ENCODE measurements at regions not wholly inside any gene's neighbourhood (a gene's known extent, or its start where the extent isn't known, plus 50 kb on each side); places are given as distances from the start of the nearest gene placed in this dataset.
A peak's percentile ranks its signal among the peaks of the same experiment; 100 is the strongest.
"Not testable (repeated sequence)": the region's sequence is repeated elsewhere in the genome, so short reads cannot be mapped to it uniquely, and the experiment has no call there.

DNA sequence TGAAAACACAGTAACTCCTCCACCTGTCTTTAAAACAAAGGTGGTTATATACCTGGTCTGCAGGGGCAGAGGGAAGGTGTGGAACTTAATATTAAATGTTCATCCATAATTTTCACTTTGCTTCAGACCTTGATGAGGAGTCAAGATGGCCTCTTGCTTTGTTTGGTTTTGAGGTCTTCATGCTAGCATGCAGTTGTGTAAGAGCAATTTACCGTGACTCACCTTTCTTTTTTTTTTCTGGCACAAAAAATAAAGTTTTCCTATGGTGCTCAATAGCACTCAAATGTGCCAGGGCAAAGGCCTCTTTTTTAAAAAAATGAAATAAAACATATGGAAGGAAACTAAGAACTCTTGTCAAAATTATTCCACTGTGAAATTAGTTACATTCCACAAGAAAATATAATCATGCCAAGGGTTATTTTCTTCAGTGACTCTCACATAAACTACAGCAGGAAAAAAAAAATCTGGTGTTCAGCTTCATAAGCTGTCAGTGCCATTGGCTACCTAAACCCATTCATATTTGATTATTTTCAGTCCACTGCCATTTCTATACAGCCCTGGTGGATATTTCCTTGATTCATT is 128.2 kb downstream of the SLC7A11 start:
- DNase-seq = peak; percentile 35

DNA sequence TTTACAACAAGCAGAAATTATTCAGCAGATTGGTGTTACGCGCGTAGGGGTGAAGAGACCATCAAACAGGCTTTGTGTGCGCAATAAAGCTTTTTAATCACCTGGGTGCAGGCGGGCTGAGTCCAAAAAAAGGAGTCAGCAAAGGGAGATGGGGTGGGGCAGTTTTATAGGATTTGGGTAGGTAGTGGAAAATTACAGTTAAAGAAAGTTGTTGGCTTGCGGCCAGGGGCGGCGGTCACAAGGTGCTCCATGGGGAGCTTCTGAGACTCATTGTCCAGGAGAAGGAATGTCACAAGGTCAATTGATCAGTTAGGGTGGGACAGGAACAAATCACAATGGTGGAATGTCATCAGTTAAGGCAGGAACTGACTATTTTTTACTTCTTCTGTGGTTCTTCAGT is 129.3 kb downstream of the SLC7A11 start:
- DNase-seq = not testable (repeated sequence)

DNA sequence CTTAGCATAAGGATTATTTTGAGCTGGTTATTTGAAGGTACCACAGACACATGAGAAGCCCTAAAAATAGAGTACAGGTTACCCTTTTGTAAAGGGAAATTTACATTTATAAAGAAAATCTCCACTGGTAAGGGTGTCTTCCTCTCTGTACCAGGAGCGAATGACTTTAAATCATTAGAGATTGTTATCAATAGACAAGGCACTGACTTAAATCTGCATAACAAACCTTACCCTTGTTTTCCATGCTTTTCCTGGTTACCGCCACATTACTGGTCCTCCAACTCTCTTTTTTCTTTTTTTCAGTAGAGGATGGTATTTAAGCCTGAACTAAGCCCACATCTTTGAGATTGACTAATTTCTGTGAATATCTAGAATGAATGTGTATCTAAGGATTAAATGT is 129.8 kb downstream of the SLC7A11 start:
- no peak for DNase-seq

DNA sequence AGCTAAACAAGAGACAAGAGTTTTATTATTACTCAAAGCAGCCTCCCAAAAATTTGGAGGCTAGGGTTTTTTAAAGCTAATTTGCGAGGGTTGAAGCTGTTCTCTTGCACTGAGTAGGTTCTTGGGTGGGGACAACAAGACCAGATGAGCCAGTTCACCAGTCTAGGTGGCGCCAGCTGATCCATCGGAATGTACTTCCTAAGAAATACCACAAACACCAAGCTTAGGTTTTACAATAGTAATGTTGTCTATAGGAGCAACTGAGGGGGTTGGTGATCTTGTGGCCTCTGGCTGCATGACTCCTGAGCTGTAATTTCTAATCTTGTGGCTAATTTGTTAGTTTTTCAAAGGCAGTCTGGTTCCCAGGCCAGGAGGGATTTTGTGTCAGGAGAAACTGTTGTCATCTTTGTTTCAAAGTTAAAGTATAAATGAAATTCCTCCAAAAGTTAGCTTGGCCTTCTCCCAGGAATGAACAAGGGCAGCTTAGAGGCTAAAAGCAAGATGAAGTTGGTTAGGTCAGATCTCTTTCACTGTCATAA is 130.6 kb downstream of the SLC7A11 start:
- no peak for DNase-seq

DNA sequence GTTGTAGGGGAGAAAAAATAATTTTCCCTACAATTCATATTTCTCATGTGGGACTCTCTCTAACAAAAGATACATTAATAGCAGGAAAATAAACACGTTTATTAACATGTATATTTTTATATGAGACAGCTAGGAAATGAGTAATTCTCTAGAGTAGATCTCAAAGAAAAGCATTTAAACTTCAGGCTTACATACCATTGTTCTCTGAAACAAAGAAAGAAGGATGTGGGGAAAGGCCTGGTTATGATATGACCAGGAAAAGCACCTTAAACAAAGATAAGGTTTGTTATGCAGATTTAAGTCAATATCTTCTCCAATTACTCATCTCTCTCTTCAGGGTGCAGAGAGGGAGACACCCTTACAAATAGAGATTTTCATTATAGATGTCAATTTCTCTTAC is 131.3 kb downstream of the SLC7A11 start:
- no peak for DNase-seq

DNA sequence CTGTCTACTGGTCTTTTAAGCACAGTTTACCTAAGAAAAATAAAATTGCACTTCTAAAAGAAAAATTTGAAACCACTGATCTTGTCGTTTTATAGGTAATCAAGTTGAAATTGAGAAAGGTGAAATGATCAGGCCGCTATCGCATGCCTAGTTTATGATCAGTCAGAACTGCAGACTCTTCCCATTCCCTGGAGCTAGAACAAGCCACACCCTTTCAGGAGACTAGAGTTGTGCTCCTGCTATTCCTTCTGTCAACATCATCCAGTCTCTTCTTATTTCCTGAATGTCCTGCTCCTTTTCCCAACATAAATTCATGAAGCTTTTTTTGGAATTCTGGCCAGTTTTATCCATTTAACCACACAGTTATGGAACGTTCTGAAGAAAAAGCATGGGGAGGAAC is 135.1 kb downstream of the SLC7A11 start:
- no peak for DNase-seq

DNA sequence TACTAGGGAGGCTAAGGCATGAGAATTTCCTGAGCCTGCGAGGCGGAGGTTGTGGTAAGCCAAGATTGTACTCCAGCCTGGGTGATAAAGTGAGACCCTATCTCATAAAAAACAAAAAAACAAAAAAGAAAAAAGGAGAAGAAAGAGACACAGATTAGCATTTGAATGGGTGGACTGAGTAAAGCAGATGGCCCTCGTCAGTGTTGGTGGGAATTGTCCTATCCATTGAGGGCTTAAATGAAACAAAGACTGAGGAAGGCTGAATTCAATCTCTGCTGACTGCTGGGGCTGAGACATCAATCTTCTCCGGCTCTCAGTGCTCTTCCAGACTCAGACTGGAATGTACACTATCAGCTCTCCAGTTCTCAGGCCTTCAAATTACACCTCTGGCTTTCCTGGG is 136.8 kb downstream of the SLC7A11 start:
- DNase-seq = no peak

DNA sequence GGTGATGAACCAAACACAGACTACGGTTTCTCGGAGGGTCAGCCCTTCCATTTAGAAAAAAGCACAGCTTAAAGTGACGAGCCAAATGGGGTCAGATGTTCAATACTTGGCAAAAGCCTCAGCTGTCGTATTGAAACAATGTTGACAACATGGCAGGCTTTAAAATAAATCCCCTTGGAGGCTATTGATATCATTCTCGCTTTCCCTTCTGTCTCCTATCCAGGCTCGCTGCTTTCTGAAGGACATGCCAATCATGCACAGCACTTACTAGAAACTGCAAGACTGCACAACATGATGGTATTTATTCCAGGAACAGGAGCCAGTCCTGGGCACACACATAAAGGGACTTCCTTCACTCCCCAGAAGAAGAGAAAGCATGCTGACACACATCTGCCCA is 137.9 kb downstream of the SLC7A11 start:
- DNase-seq = peak; percentile 86

DNA sequence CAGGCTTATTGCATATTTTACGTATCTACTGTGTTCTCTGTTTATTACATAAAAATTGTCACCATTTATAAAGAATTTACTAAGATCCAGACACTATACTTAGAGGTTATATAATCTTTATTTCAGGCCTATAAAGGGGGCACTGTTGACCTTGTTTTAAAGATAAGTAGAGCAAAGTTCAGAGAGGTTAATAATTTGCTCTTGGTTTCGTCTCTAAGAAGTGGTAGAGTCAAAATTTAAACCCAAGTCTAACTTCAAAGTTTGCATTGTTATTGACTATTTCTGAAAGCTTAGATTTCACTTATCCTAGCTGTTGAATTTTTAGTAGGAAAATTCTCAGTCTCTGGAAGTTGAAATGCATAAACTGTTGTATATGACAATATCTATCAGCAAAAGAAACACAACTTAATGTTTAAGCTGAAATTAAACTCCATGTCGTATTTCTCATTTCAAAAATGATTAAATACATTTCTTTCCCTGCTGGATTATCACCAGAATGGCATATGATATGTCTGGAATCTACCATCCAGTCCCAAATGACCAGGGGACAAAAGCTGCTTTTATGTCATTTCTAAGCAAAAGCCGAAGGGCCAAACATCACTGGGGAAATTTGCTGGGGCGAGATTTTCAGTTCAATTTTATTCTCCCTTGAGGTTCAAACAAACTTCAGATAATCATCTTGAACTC is 138.4 kb downstream of the SLC7A11 start:
- no peak for DNase-seq

DNA sequence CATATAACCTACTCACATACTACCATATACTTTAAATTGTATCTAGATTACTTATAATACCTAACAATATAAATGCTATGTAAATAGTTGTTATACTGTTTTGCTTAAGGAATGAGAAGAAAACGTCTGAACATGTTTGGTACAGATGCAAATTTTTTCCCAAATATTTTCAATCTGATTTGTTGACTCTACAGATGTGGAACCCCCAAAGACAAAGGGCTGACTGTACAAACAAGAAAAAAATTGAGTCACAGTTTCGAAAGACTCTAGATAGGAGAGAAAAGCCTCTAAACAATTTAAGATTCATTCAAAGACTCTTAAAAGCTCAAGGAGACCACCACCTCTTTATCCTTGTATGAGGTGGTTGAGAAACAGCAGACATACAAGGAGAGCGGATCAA is 142.8 kb downstream of the SLC7A11 start:
- DNase-seq = no peak

DNA sequence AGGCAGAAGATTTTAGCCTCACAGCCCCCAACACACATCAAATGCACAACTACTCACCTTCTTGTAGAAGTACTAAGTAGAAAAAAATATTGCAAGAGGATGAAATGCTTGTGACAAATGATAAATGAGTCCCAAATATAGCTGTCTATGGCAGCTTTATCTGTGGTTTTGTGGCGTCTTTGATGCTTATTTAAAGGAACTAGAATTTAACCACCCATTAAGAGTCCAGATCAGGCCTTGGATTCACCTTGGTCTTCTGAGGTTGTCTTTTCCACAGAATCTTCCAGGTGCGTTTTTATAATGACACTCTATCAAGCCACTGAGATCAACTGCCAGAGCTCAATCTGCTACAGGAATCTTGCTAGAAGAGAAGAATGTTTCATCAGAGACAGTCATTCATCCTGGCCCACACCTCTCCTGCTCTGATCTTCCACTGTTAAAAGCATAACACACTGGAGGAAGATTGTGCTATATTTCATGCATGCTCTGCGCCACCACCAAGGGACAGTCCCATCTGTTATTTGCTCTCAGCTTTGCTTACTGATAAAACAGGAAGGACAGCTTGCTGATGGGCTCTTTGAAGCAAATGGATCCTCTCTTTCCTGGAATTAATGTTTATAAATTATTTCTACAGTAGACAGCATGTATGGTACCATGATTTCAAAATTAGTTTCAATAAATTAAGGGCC is 144.1 kb downstream of the SLC7A11 start:
- DNase-seq = no peak

DNA sequence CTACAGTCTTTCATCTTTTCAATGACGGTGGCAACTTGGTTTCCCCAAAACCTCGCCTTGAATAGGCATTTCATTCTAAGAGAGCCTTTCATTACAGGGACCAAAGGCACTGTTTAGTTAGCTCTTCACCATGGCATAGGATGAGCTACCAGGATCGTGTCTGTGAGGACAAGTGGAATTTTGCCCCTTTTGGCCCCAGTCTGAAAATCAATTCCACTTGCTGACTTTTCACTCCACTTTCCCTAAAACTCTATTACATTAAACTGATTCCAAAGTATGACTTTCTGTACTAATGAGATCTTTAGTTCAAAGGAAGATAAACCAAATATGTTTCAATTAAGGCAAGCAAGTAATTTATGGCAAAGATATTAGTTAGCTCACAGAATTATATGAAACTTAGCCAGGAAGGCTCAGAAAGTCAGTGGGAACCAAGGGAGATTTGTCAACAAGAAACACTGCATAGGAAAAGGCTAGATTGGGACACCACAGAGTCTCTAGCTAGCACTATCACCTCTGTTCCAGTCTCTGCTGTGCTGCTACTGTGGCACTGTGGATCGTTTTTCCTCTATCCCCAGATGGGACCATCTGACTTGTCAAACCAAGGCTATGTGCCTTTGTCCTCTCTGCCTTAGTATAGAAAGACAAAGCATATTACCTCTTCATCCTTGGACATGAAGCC is 145.6 kb downstream of the SLC7A11 start:
- no peak for DNase-seq

DNA sequence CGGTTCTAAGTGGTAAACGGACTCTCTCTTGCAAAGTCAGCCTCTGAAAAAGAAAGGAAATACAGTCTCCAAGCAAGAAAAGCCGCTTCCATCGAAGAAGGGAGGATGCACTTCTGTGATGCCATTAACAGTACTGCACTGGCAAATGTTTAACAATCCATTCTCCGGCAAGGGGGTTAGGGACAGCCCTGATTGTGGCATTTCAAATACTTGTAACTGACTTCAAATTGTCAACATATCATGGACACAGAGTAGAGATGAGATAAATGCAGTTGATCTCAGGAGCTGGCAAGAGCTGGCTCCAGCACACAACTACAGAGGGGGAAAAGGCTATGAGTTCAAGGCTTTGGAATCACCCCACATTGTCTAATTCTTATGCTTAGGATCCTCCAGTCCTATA is 146.8 kb downstream of the SLC7A11 start:
- no peak for DNase-seq

DNA sequence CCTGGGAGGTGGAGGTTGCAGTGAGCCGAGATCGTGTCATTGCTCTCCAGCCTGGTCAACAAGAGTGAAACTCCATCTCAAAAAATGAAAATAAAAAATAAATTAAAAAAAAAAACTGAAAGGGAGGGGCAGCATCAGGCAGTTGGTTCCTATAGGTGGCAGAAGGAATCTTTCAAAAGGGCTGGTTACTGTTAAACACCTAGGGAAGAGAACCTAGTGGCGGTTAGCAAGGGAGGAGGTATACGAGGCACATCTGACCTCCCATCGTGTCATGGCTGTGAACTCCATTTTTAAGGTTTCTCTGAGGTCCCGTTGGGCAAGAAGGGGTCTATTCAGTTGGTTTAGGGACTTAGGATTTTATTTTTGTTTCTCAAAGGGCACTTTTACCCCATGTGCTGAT is 150.1 kb downstream of the SLC7A11 start:
- no peak for DNase-seq

DNA sequence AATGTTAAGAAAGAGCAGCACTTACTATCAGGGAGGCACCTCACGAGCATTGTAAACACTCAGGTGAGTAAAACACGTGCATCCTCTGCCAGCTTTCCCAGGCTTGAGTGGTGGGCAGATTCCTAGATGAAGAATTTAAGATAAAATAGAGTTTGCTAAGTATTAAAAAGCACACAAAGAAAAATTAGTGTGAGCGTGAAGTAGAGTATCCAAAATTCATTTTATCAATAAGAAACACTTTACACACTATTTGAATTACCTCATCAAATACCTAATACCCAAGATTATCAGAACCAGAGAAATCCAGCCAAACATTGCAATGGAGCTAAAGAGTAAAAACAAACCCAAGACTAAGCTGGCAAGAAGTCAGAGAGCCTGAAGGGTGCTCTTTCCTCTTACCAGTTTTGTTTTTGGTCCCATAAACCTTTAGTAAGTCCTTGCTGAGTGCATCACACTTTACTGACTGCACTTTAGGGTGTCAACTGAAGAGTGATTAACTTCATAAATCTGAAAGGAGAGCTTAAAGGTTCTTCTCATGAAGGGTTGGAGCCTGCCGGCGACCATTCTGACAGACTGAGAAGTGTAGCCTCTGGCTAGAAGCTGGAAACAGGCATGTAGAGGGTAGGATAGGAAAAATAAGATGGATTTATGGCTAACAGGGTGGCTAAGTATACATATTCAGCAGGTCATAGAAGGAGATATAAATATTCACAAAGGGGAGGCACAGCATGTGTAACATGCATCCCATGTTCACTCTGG is 151.1 kb downstream of the SLC7A11 start:
- DNase-seq = no peak

DNA sequence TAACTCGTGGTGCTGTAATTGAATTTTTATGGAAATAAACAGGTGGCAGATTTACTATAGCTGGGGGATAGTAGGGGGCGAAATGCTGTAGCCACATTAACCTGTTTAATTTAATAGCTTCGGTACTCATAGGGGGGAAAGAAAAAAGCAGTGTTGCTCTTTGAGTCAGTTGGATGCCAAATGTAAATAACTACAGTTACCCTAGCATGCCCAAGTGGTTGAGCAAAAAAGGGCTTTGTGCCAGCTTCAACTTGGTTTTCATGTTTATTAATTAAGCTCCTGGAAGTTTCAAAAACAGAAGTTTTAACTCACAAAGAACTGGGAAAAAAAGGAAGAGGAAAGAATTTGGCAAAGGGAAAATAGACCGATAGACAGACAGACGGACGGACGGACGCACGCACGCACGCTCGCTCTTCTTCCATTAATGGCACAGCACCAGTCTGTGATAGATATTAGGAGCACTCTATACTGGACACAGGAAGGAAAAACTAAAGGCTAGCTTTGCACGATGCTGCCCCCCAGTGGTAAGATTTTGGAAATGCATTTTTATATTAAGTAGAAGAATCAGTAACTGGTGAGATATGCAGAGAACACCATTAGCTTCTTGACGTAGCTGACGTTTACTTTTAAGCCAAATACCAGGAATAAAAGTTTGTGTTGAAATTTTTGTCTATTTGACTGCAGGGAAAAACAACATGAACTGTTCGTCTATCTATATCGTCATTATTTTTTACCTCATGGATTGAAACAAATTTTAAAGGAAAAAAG is 151.8 kb downstream of the SLC7A11 start:
- DNase-seq = peak; percentile 94

DNA sequence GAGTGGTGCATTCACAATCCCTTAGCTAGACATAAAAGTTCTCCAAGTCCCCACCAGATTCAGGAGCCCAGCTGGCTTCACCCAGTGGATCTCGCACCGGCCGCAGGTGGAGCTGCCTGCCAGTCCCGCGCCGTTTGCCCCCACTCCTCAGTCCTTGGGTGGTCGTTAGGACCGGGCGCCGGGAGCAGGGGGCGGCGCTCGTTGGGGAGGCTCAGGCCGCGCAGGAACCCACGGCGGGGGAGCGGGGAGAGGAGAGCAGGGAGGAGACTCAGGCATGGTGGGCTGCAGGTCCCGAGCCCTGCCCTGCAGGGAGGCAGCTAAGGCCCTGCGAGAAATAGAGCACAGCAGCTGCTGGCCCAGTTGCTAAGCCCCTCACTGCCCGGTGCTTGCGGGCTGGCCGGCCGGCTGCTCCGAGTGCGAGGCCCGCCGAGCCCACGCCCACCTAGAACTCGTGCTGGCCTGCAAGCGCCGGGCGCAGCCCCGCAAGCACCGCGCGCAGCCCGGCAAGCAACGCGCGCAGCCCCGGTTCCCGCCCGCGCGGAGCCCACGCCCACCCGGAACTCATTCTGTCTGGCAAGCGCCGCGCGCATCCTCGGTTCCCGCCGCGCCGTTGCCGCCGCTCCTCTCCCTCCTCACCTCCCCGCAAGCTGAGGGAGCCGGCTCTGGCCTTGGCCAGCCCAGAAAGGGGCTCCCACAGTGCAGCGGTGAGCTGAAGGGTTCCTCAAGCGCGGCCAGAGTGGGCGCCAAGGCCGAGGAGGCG is 153.5 kb downstream of the SLC7A11 start:
- no peak for DNase-seq

DNA sequence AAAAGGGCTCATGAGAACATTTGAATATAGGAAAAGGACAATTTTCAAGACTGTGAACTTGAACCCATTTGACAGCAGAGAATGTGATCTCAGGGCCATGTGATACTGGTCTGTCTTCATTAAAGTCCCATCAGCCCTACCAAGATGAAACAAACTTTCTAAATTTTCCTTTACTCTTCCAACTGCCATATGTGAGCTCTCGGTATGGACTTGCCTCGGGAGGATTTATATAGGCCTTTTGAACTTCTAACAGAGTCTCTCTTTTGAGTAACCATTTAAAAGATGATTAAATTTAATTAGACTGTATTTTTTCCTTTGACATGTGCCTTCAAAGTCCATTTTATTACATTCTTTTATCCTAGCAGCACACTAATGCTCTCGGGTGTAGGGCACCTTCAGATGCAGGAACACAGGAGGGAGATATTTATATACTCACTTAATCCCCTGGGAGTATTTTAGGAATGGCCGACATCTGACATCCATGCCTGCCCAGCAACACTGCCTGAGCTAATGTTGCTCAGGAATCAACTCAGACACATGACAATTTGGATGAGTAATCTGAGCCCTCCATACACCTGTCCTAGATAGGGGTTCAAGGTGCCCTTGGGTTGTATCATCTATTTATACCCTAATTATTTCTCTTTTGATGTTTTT is 155.0 kb downstream of the SLC7A11 start:
- peak; percentile 63 for DNase-seq

DNA sequence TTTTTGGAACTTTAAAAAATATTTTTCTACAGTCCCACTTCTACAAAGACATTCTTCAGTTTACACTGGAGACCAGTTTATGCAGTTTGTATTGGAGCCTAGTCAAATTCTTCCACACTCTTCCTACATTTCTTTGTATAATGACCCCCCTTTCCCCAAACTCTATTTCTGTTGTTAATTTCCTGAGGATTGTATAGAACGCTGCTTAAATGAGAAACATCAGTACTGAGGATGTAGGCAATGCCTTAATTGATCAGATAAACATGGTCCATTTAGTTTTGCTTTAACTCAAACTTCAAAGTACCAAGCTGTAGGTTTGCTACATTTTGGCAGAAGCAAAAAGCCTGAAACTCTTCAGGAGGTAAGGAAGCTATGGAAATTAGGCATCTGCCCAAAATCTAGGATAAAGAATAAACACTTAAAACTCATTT is 155.5 kb downstream of the SLC7A11 start:
- DNase-seq = peak; percentile 65

DNA sequence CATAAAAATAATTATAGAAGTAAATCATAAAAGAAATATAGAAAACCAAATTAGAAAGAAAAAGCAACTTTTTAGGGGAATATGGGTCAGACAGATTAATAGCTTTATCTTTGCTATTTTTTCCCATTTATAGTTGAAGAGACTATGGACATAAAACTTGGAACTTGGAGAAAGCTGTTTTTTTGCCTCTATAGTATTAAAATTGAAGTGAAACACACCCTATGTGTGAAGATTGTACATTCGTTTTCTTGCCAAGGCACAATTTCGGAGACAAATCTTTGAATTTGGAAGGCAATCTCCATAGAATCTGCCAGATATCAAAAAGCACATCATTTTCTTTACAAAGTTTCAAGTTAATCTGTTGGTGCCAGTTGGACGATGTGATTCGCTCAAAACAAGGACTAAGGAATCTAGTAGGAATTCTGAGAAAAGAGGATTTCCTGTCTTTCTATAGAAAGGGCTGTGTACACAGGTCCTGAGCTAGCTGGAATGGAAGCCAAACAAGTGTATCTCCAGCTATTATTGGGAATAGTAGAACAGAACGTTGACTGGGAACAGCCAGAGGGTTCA is 156.3 kb downstream of the SLC7A11 start:
- DNase-seq = no peak
